Mucosa of descending colon (tissue), 3 donors: ENCODE measurements at regions not wholly inside any gene's neighbourhood (a gene's known extent, or its start where the extent isn't known, plus 50 kb on each side); places are given as distances from the start of the nearest gene placed in this dataset.

Experiments
- ATAC-seq: fragments of 200-7000 bp; cut with Tn5 transposase; one replicate; pipeline ENCODE4 v1.9.1; 2020; ENCODE audit warnings: mild to moderate bottlenecking, moderate library complexity
- DNase-seq, 3 donors: peaks; one replicate each; pipeline ENCODE4 v3.0.0-alpha.2; 2020
- H3K36me3 ChIP-seq: fragments of 200-600 bp; one replicate; pipeline ENCODE4 v1.8.0; 2021; ENCODE audit warnings: low read depth, mild to moderate bottlenecking
- H3K4me1 ChIP-seq: fragments of 200-600 bp; one replicate; pipeline ENCODE4 v1.8.0; 2021; ENCODE audit warnings: low read depth, mild to moderate bottlenecking
- H3K4me3 ChIP-seq: fragments of 200-600 bp; one replicate; pipeline ENCODE4 v1.8.0; 2021; ENCODE audit warnings: mild to moderate bottlenecking
- H3K9me3 ChIP-seq: fragments of 200-600 bp; one replicate; pipeline ENCODE4 v1.8.0; 2021; ENCODE audit warnings: mild to moderate bottlenecking
- CTCF ChIP-seq: fragments of 200-600 bp; IDR thresholded peaks from one replicate; pipeline ENCODE4 v1.8.0; 2022; ENCODE audit warnings: antibody characterized with exemption, mild to moderate bottlenecking
- intact Hi-C, 2 donors: fragments of 100-400 bp; cut with DNase I in 1 of 2; cut with micrococcal nuclease in 1 of 2; formaldehyde crosslinking; loops; one replicate each; pipeline versions ENCODE4 v1.11.0 to v1.11.1; 2022; cut with DNase I, micrococcal nuclease
- donor health status: DM: no; HTN: no; CAD: no; lungs with moderate emphysema.
- donor health status: DM: no; HTN: no; CAD: no.
- donor health status: DM: no; HTN: yes; CAD: no.

GRCh38 chr10:29171717-29172116, 117.2 kb upstream of the LYZL1 start:
- DNase-seq, result no peak
- no peak for ATAC-seq
- H3K4me3 ChIP-seq, result no peak overlapping the region
- intact Hi-C loops, result no loop called here
- peaks cover 7% of the 10 kb centered on the region for H3K9me3 ChIP-seq
- H3K36me3 ChIP-seq, result no peaks in the 10 kb centered on the region
- H3K4me1 ChIP-seq, result no peaks in the 10 kb centered on the region
- no peak for TF ChIP-seq CTCF

- no peaks in the 10 kb centered on the region for H3K36me3 ChIP-seq
- H3K4me3 ChIP-seq, result no peak overlapping the region
- ATAC-seq, result no peak
- intact Hi-C loops, result no loop called here
- H3K9me3 ChIP-seq, result peaks cover 7% of the 10 kb centered on the region
- no peak for TF ChIP-seq CTCF
- no peaks in the 10 kb centered on the region for H3K4me1 ChIP-seq
- no peak for DNase-seq
Observed at GRCh38 chr10:29174389-29174788, 114.5 kb upstream of the LYZL1 start.

- no peaks in the 10 kb centered on the region for H3K36me3 ChIP-seq
- H3K4me1 ChIP-seq, result no peaks in the 10 kb centered on the region
- no peak for TF ChIP-seq CTCF
- intact Hi-C loops, result no loop called here
- no peak overlapping the region for H3K4me3 ChIP-seq
- DNase-seq, result no peak
- no peaks in the 10 kb centered on the region for H3K9me3 ChIP-seq
- no peak for ATAC-seq
Observed at GRCh38 chr10:29176845-29177832, 111.7 kb upstream of the LYZL1 start.

- no peaks in the 10 kb centered on the region for H3K4me1 ChIP-seq
- TF ChIP-seq CTCF, result no peak
- DNase-seq (no peak), ATAC-seq (no peak)
- intact Hi-C loops, result no loop called here
- H3K4me3 ChIP-seq, result no peak overlapping the region
- no peaks in the 10 kb centered on the region for H3K36me3 ChIP-seq
- no peaks in the 10 kb centered on the region for H3K9me3 ChIP-seq
Observed at GRCh38 chr10:29181936-29182335, 106.9 kb upstream of the LYZL1 start.

- DNase-seq (no peak), ATAC-seq (no peak)
- Histone ChIP-seq H3K4me3 (no peak overlapping the region), H3K36me3 (no peaks in the 10 kb centered on the region), H3K9me3 (no peaks in the 10 kb centered on the region), H3K4me1 (no peaks in the 10 kb centered on the region)
- TF ChIP-seq CTCF, result no peak
- intact Hi-C loops, result no loop called here
Observed at GRCh38 chr10:29183301-29183945, 105.4 kb upstream of the LYZL1 start.
